ENCODE measurements at regions not wholly inside any gene's neighbourhood (a gene's known extent, or its start where the extent isn't known, plus 50 kb on each side); places are given as distances from the start of the nearest gene placed in this dataset.

- TF ChIP-seq CTCF (IDR thresholded peaks at IDR 0.05): no peak
- no peak for TF ChIP-seq EP300 (IDR thresholded peaks at IDR 0.05)
These were observed 1666.1 kb upstream of the DDX18 start for GRCh38 chr2:116148361-116148760.

Measured in tibial nerve (tissue), 4 donors.